ENCODE measurements at regions not wholly inside any gene's neighbourhood (a gene's known extent, or its start where the extent isn't known, plus 50 kb on each side); places are given as distances from the start of the nearest gene placed in this dataset.

- DNase-seq (ENCODE audit: low read depth in 2 of 2), result no peak
Observed at GRCh38 chr11:112903340-112903739, 57.9 kb upstream of the NCAM1 start.

- no peak for DNase-seq (ENCODE audit: low read depth in 2 of 2)
Observed at GRCh38 chr11:112911124-112911523, 50.1 kb upstream of the NCAM1 start.
